Psoas muscle (tissue), 7 donors: ENCODE measurements at regions not wholly inside any gene's neighbourhood (a gene's known extent, or its start where the extent isn't known, plus 50 kb on each side); places are given as distances from the start of the nearest gene placed in this dataset.

ENCODE experiments used
- ATAC-seq, 4 donors: fragments of 200-7000 bp; cut with Tn5 transposase; one replicate each; pipeline ENCODE4 v1.9.1; 2020; ENCODE audit warnings: moderate library complexity in 3 of 4, mild to moderate bottlenecking in 2 of 4
- DNase-seq, 2 donors: peaks; one replicate each; pipeline ENCODE4 v3.0.0-alpha.2; 2020
- H3K27ac ChIP-seq: fragments of 200-600 bp; one replicate; pipeline ENCODE4 v1.8.0; 2022
- H3K27me3 ChIP-seq, 3 donors: fragments of 200-600 bp in 1 of 3; one replicate each; pipeline versions ENCODE4 v1.6.1 to v1.8.0; 2013 to 2022; ENCODE audit warnings: low read length in 2 of 3, mild to moderate bottlenecking in 2 of 3, moderate library complexity in 1 of 3; ENCODE audit not compliant: insufficient read depth in 3 of 3
- H3K36me3 ChIP-seq, 2 donors: fragments of 200-600 bp in 1 of 2; one replicate each; pipeline versions ENCODE4 v1.6.1 to v1.8.0; 2013 to 2022; ENCODE audit warnings: low read depth in 1 of 2, mild to moderate bottlenecking in 1 of 2, moderate library complexity in 1 of 2; ENCODE audit not compliant: insufficient read depth in 1 of 2
- H3K4me1 ChIP-seq: fragments of 200-600 bp; one replicate; pipeline ENCODE4 v1.8.0; 2022
- H3K4me3 ChIP-seq: fragments of 200-600 bp; one replicate; pipeline ENCODE4 v1.8.0; 2022; ENCODE audit warnings: mild to moderate bottlenecking
- H3K9me3 ChIP-seq: fragments of 200-600 bp; one replicate; pipeline ENCODE4 v1.8.0; 2022
- WGBS, 3 donors: extraction: QIAGEN DNeasy Blood & Tissue Kit; methylation state at CpG; one replicate each; pipeline versions ENCODE4 v1.1.6 to v1.1.7; 2013; 5-methylcytosine and 5-hydroxymethylcytosine counted together
- intact Hi-C, 2 donors: fragments of 100-400 bp; cut with DNase I; formaldehyde crosslinking; loops; one replicate each; pipeline versions ENCODE4 v1.11.0 to v1.14.2; 2022
- TF ChIP-seq, protein P1 (sequence below): fragments of 200-600 bp; IDR thresholded peaks from one replicate; pipeline ENCODE4 v1.8.0; 2022; ENCODE audit warnings: antibody characterized with exemption
- donor health status: healthy with polysubstance abuse.
- donor health status: DM: no; HTN: no; CAD: no; lungs with moderate emphysema.
- donor health status: Bipolar disorder and iron deficiency.
- donor health status: healthy.
- donor health status: DM: yes; HTN: yes; CAD: no.
- donor health status: DM: no; HTN: no; CAD: no.
- donor health status: DM: yes; HTN: yes; CAD: no.

GRCh38 chr10:44858017-44858371 lies 53.1 kb upstream of the TMEM72 start:
- Histone ChIP-seq H3K27me3 (no peaks in the 10 kb centered on the region), H3K4me3 (no peak overlapping the region), H3K36me3 (no peaks in the 10 kb centered on the region), H3K9me3 (no peaks in the 10 kb centered on the region), H3K4me1 (no peaks in the 10 kb centered on the region), H3K27ac (no peak overlapping the region)
- DNase-seq (no peak), ATAC-seq (no peak)
- WGBS, 3 donors = 75 to 77% (median 76%) methylated on average over 5 of the region's 5 CpGs
- TF ChIP-seq, protein P1, sequence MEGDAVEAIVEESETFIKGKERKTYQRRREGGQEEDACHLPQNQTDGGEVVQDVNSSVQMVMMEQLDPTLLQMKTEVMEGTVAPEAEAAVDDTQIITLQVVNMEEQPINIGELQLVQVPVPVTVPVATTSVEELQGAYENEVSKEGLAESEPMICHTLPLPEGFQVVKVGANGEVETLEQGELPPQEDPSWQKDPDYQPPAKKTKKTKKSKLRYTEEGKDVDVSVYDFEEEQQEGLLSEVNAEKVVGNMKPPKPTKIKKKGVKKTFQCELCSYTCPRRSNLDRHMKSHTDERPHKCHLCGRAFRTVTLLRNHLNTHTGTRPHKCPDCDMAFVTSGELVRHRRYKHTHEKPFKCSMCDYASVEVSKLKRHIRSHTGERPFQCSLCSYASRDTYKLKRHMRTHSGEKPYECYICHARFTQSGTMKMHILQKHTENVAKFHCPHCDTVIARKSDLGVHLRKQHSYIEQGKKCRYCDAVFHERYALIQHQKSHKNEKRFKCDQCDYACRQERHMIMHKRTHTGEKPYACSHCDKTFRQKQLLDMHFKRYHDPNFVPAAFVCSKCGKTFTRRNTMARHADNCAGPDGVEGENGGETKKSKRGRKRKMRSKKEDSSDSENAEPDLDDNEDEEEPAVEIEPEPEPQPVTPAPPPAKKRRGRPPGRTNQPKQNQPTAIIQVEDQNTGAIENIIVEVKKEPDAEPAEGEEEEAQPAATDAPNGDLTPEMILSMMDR = no peak
- intact Hi-C loops = loop anchor here in 1 of 2 donors (5.0 kb wide), 1 partner anchor 551 kb away; no protein-coding TSS in a partner anchor

- no peak for ATAC-seq
Measured at GRCh38 chr10:44858988-44859387, 52.1 kb upstream of the TMEM72 start.

DNA sequence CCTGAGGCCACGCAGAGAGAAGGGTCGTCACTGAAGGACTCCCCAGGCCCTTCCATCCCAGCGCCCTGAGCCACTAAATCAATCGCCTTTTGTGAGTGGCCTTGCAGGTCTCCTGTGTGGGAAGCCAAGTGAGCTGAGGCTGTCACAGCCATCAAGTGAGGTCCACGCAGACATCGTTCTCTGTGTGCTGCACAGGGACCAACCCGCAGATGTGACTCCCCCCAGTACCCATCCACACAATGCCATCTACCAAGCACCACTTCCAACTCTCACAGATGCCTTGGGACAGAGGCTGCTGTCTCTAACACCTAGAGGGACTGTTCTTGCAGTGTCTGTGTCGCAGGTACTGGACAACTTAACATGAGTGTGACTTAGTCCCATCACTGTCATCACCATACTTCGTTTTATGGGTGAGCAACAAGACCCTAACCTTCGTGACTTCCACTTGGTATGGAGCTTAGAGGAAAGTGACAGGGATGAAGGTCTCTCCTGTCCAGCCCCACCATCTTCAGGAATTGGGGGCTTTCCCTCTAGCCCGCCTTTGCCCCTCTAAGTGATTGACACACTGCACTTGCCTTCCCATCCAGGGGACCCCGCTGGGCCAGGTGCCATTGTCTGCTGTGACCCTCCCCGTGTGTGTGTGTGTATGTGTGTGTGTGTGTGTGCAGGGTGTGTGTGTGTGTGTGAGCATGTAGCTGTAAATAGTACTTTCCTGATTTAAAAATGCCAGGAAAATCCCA lies 51.4 kb upstream of the TMEM72 start:
- H3K36me3 ChIP-seq = no peaks in the 10 kb centered on the region
- DNase-seq = no peak
- no peak overlapping the region for H3K27ac ChIP-seq
- WGBS, 3 donors = 91 to 95% (median 94%) methylated on average over 13 of the region's 13 CpGs
- no peak overlapping the region for H3K4me3 ChIP-seq
- H3K4me1 ChIP-seq = no peaks in the 10 kb centered on the region
- intact Hi-C loops = loop anchor here (5.0 kb wide), 3 partner anchors 552 to 1187 kb away; no protein-coding TSS in a partner anchor
- TF ChIP-seq, protein P1 = no peak
- ATAC-seq = no peak
- peaks cover 0 to 4% (median 2%) of the 10 kb centered on the region in 3 donors for H3K27me3 ChIP-seq
- no peaks in the 10 kb centered on the region for H3K9me3 ChIP-seq

More at GRCh38 chr10:44858988-44859387, 52.1 kb upstream of the TMEM72 start:
- intact Hi-C loops = loop anchor here in 1 of 2 donors (5.0 kb wide), 1 partner anchor 552 kb away; no protein-coding TSS in a partner anchor
- H3K36me3 ChIP-seq = no peaks in the 10 kb centered on the region
- no peak overlapping the region for H3K4me3 ChIP-seq
- no peak overlapping the region for H3K27ac ChIP-seq
- TF ChIP-seq, protein P1 = no peak
- no peaks in the 10 kb centered on the region for H3K4me1 ChIP-seq
- peaks cover 0 to 3% (median 2%) of the 10 kb centered on the region in 3 donors for H3K27me3 ChIP-seq
- no peak for DNase-seq
- no peaks in the 10 kb centered on the region for H3K9me3 ChIP-seq

DNA sequence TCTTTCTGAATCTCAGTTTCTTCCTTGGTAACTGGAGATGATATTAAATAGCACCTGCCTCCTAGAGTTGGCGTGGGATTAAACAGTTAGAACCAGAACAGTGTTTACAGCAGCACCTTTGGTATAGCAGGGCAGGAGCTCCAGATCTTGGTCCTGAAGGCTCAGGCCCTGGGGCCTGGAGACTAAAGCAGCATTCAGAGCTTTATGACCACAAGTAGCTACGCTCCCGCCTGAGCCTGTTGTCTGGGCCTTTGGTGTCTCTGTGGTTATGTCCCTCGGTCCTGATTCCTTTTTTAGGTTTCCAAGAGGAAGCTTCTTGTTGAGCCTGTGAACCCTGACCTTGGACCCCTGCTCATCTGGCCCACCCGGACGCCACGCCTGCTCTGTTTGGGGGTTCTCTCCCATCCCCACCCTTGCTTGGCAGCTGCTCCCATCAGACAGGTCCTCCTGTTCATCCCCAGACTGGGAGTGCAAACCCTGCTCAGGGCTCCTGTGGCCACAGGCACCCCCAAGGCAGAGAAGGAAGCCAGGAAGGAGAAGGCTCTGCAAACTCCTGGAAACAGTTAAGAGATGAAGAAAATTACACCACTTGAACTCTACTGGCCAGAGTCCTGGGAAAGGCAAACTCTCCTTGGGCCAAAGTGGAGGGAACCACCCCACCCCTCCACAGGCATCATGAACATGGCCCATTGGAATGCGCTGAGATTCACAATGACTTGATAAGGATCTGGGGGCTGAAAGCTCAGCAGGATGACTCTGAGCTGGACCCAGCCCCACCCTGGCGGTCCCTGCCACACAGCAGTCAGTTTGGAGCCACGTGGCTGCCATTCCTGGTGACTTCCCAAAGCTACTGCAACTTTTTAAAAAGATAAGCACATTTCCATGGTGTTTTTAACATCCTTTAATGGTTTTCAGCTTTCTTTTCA lies 50.1 kb upstream of the TMEM72 start:
- Histone ChIP-seq H3K9me3 (no peaks in the 10 kb centered on the region), H3K36me3 (no peaks in the 10 kb centered on the region), H3K27me3 (peaks cover 0 to 4% (median 2%) of the 10 kb centered on the region in 3 donors), H3K27ac (no peak overlapping the region), H3K4me3 (no peak overlapping the region), H3K4me1 (no peaks in the 10 kb centered on the region)
- ATAC-seq (no peak), DNase-seq (peak; percentile 58 to 68)
- TF ChIP-seq, protein P1 = no peak
- intact Hi-C loops = loop anchor here (5.0 kb wide), 2 partner anchors 1174 to 1189 kb away; no protein-coding TSS in a partner anchor
- 87% methylated on average over 10 of the region's 10 CpGs for WGBS, 3 donors
